ENCODE measurements at regions not wholly inside any gene's neighbourhood (a gene's known extent, or its start where the extent isn't known, plus 50 kb on each side); places are given as distances from the start of the nearest gene placed in this dataset.

DNA sequence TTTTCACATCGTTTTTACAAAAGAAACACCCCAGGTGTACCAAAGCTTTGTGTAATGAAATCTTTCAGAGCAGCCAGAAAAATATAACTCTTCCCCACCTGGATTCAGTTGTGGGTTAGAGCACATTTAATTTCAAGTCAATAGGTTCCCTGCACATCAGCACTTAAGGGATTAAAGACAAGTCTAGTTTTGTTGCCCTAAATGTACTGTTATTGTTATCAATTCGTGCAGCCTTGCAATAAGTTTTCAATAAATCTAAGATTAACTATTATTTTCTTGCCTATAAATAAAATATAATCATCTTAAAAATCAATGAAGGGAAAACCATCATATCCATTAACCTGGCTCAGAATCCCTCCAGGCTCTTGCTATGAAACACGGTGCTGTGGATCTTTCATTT, 172.5 kb upstream of the CDIN1 start:
- Histone ChIP-seq H2AFZ (ENCODE audit: low read length) (no peak overlapping the region), H3K9me3 (ENCODE audit: control insufficient read depth, insufficient read depth, low read depth, low read length) (no peaks in the 10 kb centered on the region), H3K36me3 (ENCODE audit: control insufficient read depth, insufficient read depth, low read length) (no peaks in the 10 kb centered on the region), H3K4me3 (replicated peaks in 1 of 4; ENCODE audit: control extremely low read depth in 1 of 4, insufficient read depth in 1 of 4, low read depth in 3 of 4, low read length in 4 of 4) (no peak overlapping the region), H3K9ac (ENCODE audit: insufficient read depth, low read length) (no peak overlapping the region), H4K20me1 (ENCODE audit: control insufficient read depth, extremely low read depth, insufficient read depth, low read length) (no peaks in the 10 kb centered on the region), H3K79me2 (ENCODE audit: control insufficient read depth, insufficient read depth, low read length) (no peaks in the 10 kb centered on the region), H3K27me3 (ENCODE audit: control insufficient read depth, insufficient read depth, low read length) (no peaks in the 10 kb centered on the region), H3K27ac (ENCODE audit: insufficient read depth, low read length) (no peak overlapping the region), H3K4me1 (ENCODE audit: control insufficient read depth, extremely low read depth, insufficient read depth, low read length) (no peaks in the 10 kb centered on the region), H3K4me2 (ENCODE audit: extremely low read depth, insufficient read depth, low read length) (no peak overlapping the region)
- TF ChIP-seq EZH2 (IDR thresholded peaks at IDR 0.05; ENCODE audit: low read length, missing control alignments), result no peak
- TF ChIP-seq, protein P1, sequence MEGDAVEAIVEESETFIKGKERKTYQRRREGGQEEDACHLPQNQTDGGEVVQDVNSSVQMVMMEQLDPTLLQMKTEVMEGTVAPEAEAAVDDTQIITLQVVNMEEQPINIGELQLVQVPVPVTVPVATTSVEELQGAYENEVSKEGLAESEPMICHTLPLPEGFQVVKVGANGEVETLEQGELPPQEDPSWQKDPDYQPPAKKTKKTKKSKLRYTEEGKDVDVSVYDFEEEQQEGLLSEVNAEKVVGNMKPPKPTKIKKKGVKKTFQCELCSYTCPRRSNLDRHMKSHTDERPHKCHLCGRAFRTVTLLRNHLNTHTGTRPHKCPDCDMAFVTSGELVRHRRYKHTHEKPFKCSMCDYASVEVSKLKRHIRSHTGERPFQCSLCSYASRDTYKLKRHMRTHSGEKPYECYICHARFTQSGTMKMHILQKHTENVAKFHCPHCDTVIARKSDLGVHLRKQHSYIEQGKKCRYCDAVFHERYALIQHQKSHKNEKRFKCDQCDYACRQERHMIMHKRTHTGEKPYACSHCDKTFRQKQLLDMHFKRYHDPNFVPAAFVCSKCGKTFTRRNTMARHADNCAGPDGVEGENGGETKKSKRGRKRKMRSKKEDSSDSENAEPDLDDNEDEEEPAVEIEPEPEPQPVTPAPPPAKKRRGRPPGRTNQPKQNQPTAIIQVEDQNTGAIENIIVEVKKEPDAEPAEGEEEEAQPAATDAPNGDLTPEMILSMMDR (conservative IDR thresholded peaks at IDR 0.05 in 1 of 2, IDR thresholded peaks at IDR 0.05 in 1 of 2; ENCODE audit: low read depth in 1 of 2, low read length in 2 of 2), result no peak
- DNase-seq (ENCODE audit: low read depth in 2 of 2), result no peak

DNA sequence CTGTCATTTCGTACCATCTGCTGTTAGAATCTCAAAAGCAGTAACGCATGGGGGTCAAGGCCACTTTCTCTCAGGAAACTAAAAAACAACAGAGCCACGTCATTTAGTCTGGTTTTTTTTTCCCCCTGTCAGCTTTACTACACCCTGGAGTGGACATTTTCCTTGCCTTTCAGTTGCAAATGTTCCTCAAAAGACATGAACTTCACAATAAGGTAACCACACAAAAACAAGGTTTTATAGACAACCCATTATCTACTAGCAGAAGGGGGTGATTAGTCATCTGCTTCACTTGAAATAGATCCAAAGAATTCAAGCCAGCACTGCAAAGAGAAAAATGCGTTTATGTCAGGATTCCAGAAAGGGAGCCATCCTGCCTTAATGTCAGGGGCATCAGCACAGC, 171.8 kb upstream of the CDIN1 start:
- H3K27ac ChIP-seq (ENCODE audit: insufficient read depth, low read length), result no peak overlapping the region
- DNase-seq (ENCODE audit: low read depth in 2 of 2), result peak; percentile 37 to 82
- H3K79me2 ChIP-seq (ENCODE audit: control insufficient read depth, insufficient read depth, low read length), result no peaks in the 10 kb centered on the region
- H3K4me1 ChIP-seq (ENCODE audit: control insufficient read depth, extremely low read depth, insufficient read depth, low read length), result no peaks in the 10 kb centered on the region
- no peaks in the 10 kb centered on the region for H3K9me3 ChIP-seq (ENCODE audit: control insufficient read depth, insufficient read depth, low read depth, low read length)
- H3K4me2 ChIP-seq (ENCODE audit: extremely low read depth, insufficient read depth, low read length), result peak overlapping the region; percentile 33
- H3K9ac ChIP-seq (ENCODE audit: insufficient read depth, low read length), result no peak overlapping the region
- H3K4me3 ChIP-seq (replicated peaks in 1 of 4; ENCODE audit: control extremely low read depth in 1 of 4, insufficient read depth in 1 of 4, low read depth in 3 of 4, low read length in 4 of 4), result no peak overlapping the region
- H2AFZ ChIP-seq (ENCODE audit: low read length), result peak overlapping the region; percentile 31
- TF ChIP-seq, protein P1 (conservative IDR thresholded peaks at IDR 0.05 in 1 of 2, IDR thresholded peaks at IDR 0.05 in 1 of 2; ENCODE audit: low read depth in 1 of 2, low read length in 2 of 2), result no peak
- no peak for TF ChIP-seq EZH2 (IDR thresholded peaks at IDR 0.05; ENCODE audit: low read length, missing control alignments)
- no peaks in the 10 kb centered on the region for H3K36me3 ChIP-seq (ENCODE audit: control insufficient read depth, insufficient read depth, low read length)
- no peaks in the 10 kb centered on the region for H3K27me3 ChIP-seq (ENCODE audit: control insufficient read depth, insufficient read depth, low read length)
- no peaks in the 10 kb centered on the region for H4K20me1 ChIP-seq (ENCODE audit: control insufficient read depth, extremely low read depth, insufficient read depth, low read length)

GRCh38 chr15:36409819-36410218, 169.6 kb upstream of the CDIN1 start:
- no peak overlapping the region for H3K4me2 ChIP-seq (ENCODE audit: extremely low read depth, insufficient read depth, low read length)
- no peaks in the 10 kb centered on the region for H4K20me1 ChIP-seq (ENCODE audit: control insufficient read depth, extremely low read depth, insufficient read depth, low read length)
- no peak for TF ChIP-seq EZH2 (IDR thresholded peaks at IDR 0.05; ENCODE audit: low read length, missing control alignments)
- TF ChIP-seq, protein P1 (conservative IDR thresholded peaks at IDR 0.05 in 1 of 2, IDR thresholded peaks at IDR 0.05 in 1 of 2; ENCODE audit: low read depth in 1 of 2, low read length in 2 of 2), result no peak
- H3K9ac ChIP-seq (ENCODE audit: insufficient read depth, low read length), result no peak overlapping the region
- H3K27ac ChIP-seq (ENCODE audit: insufficient read depth, low read length), result no peak overlapping the region
- no peaks in the 10 kb centered on the region for H3K4me1 ChIP-seq (ENCODE audit: control insufficient read depth, extremely low read depth, insufficient read depth, low read length)
- no peaks in the 10 kb centered on the region for H3K36me3 ChIP-seq (ENCODE audit: control insufficient read depth, insufficient read depth, low read length)
- no peaks in the 10 kb centered on the region for H3K27me3 ChIP-seq (ENCODE audit: control insufficient read depth, insufficient read depth, low read length)
- H3K4me3 ChIP-seq (replicated peaks in 1 of 4; ENCODE audit: control extremely low read depth in 1 of 4, insufficient read depth in 1 of 4, low read depth in 3 of 4, low read length in 4 of 4), result no peak overlapping the region
- H3K9me3 ChIP-seq (ENCODE audit: control insufficient read depth, insufficient read depth, low read depth, low read length), result no peaks in the 10 kb centered on the region
- no peak for DNase-seq (ENCODE audit: low read depth in 2 of 2)
- H2AFZ ChIP-seq (ENCODE audit: low read length), result no peak overlapping the region
- H3K79me2 ChIP-seq (ENCODE audit: control insufficient read depth, insufficient read depth, low read length), result no peaks in the 10 kb centered on the region
